Body of pancreas (tissue), 4 donors: ENCODE measurements at regions not wholly inside any gene's neighbourhood (a gene's known extent, or its start where the extent isn't known, plus 50 kb on each side); places are given as distances from the start of the nearest gene placed in this dataset.
"Not testable (repeated sequence)": the region's sequence is repeated elsewhere in the genome, so short reads cannot be mapped to it uniquely, and the experiment has no call there.

Source experiments
- ATAC-seq: fragments of 150-250 bp; one replicate; pipeline ENCODE4 v1.9.1; 2016
- DNase-seq, 4 donors: peaks; one replicate each; pipeline ENCODE4 v3.0.0-alpha.2; 2019
- H3K27ac ChIP-seq, 4 donors: fragments of 200-600 bp; sonication (generic); 1 replicate in 3 of 4; 2 replicates in 1 of 4; pipeline versions ENCODE4 v1.5.1 to v1.6.1; 2016 to 2019; ENCODE audit warnings: mild to moderate bottlenecking in 1 of 4, mixed read lengths in 1 of 4, moderate library complexity in 1 of 4
- H3K27me3 ChIP-seq, 2 donors: fragments of 200-600 bp; sonication (generic); one replicate each; pipeline ENCODE4 v1.6.0; 2016; ENCODE audit warnings: mild to moderate bottlenecking in 1 of 2
- H3K36me3 ChIP-seq, 2 donors: fragments of 200-600 bp; sonication (generic); replicated peaks in 1 of 2; 2 replicates each; pipeline ENCODE4 v1.5.1; 2016; ENCODE audit warnings: low read depth in 2 of 2; ENCODE audit not compliant: insufficient read depth in 1 of 2
- H3K4me1 ChIP-seq: fragments of 200-600 bp; sonication (generic); one replicate; pipeline ENCODE4 v1.6.0; 2016
- H3K4me3 ChIP-seq, 2 donors: fragments of 200-600 bp; sonication (generic); 1 replicate in 1 of 2; 2 replicates in 1 of 2; pipeline ENCODE4 v1.5.1; 2016 to 2019
- H3K9me3 ChIP-seq, 3 donors: fragments of 200-600 bp; sonication (generic); 1 replicate in 2 of 3; 2 replicates in 1 of 3; pipeline ENCODE4 v1.5.1; 2016
- CTCF ChIP-seq, 7 experiments: fragments of 450-650 bp in 4 of 7; fragments of 200-600 bp in 3 of 7; sonication (generic) in 3 of 7; IDR thresholded peaks; one replicate each; pipeline ENCODE4 v1.5.1; 2016 to 2019; ENCODE audit warnings: antibody characterized with exemption in 7 of 7
- POLR2A ChIP-seq, 3 donors: fragments of 450-650 bp; IDR thresholded peaks; one replicate each; pipeline ENCODE4 v1.6.1; 2016; ENCODE audit warnings: antibody characterized with exemption in 3 of 3, mild to moderate bottlenecking in 2 of 3
- WGBS, 2 donors: methylation state at CpG; one replicate each; pipeline ENCODE4 v1.1.5; 2017; 5-methylcytosine and 5-hydroxymethylcytosine counted together
- intact Hi-C: fragments of 100-400 bp; cut with DNase I; formaldehyde crosslinking; loops from one replicate; pipeline ENCODE4 v1.15.1; 2023

DNA sequence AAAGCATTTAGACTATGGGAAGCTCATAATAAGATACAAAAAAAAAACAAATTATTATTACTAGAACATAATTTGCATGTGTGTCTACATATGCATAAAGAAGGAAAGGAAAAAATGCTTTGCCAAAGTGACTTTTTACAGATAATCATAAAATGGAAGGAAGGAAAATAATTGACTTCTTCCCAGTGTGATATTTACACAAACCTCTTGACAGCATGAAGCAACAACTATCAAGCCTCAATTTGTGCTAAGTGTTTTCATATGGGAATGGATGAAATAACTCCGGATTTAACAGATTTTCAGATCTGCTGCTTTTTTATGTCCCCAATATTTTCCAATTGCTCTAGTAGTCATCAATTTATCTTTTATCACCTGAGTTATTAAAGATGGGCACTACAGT is 275.9 kb upstream of the REG3G start:
- Histone ChIP-seq H3K36me3 (no peaks in the 10 kb centered on the region), H3K9me3 (no peaks in the 10 kb centered on the region), H3K27ac (no peak overlapping the region), H3K27me3 (no peaks in the 10 kb centered on the region), H3K4me3 (no peak overlapping the region), H3K4me1 (peaks cover 14% of the 10 kb centered on the region)
- ATAC-seq: no peak
- DNase-seq: no peak
- no peak for TF ChIP-seq POLR2A (IDR thresholded peaks at IDR 0.05)
- intact Hi-C loops: no loop called here
- 0 to 38% methylated on average over 1 of the region's 1 CpG for WGBS, 2 donors

GRCh38 chr2:78750219-78750618 is 275.3 kb upstream of the REG3G start:
- 12 to 17% methylated on average over 2 of the region's 2 CpGs for WGBS, 2 donors
- H3K27ac ChIP-seq: no peak overlapping the region
- no peak for TF ChIP-seq POLR2A (IDR thresholded peaks at IDR 0.05)
- H3K4me1 ChIP-seq: peaks cover 14% of the 10 kb centered on the region
- H3K9me3 ChIP-seq: no peaks in the 10 kb centered on the region
- intact Hi-C loops: no loop called here
- no peak overlapping the region for H3K4me3 ChIP-seq
- no peak for ATAC-seq
- H3K27me3 ChIP-seq: no peaks in the 10 kb centered on the region
- H3K36me3 ChIP-seq: no peaks in the 10 kb centered on the region
- no peak for DNase-seq

- Histone ChIP-seq H3K36me3 (no peaks in the 10 kb centered on the region), H3K4me3 (no peak overlapping the region), H3K9me3 (no peaks in the 10 kb centered on the region), H3K4me1 (peaks cover 14% of the 10 kb centered on the region), H3K27ac (no peak overlapping the region), H3K27me3 (no peaks in the 10 kb centered on the region)
- no peak for DNase-seq
- ATAC-seq: no peak
- 88 to 92% methylated on average over 6 of the region's 6 CpGs for WGBS, 2 donors
- TF ChIP-seq POLR2A (IDR thresholded peaks at IDR 0.05) (no peak), CTCF (IDR thresholded peaks at IDR 0.05) (no peak)
- intact Hi-C loops: no loop called here
These were observed 270.6 kb upstream of the REG3G start for GRCh38 chr2:78754930-78755329.

GRCh38 chr2:78757191-78757590 is 268.3 kb upstream of the REG3G start:
- ATAC-seq: no peak
- H3K27me3 ChIP-seq: no peaks in the 10 kb centered on the region
- WGBS, 2 donors: 25 to 58% methylated on average over 1 of the region's 1 CpG
- H3K4me1 ChIP-seq: no peaks in the 10 kb centered on the region
- intact Hi-C loops: no loop called here
- no peak for DNase-seq
- no peaks in the 10 kb centered on the region for H3K36me3 ChIP-seq
- H3K27ac ChIP-seq: no peak overlapping the region
- no peak overlapping the region for H3K4me3 ChIP-seq
- H3K9me3 ChIP-seq: peaks cover 0 to 8% (median 0%) of the 10 kb centered on the region in 3 donors
- TF ChIP-seq CTCF (IDR thresholded peaks at IDR 0.05): no peak
- TF ChIP-seq POLR2A (IDR thresholded peaks at IDR 0.05): no peak

GRCh38 chr2:78757640-78758039 is 267.9 kb upstream of the REG3G start:
- Histone ChIP-seq H3K9me3 (peaks cover 0 to 8% (median 0%) of the 10 kb centered on the region in 3 donors), H3K4me1 (no peaks in the 10 kb centered on the region), H3K4me3 (no peak overlapping the region), H3K27ac (no peak overlapping the region), H3K27me3 (no peaks in the 10 kb centered on the region), H3K36me3 (no peaks in the 10 kb centered on the region)
- WGBS, 2 donors: 70 to 100% methylated on average over 1 of the region's 1 CpG
- ATAC-seq: no peak
- no peak for DNase-seq
- intact Hi-C loops: no loop called here
- no peak for TF ChIP-seq CTCF (IDR thresholded peaks at IDR 0.05)

- H3K4me3 ChIP-seq, intact Hi-C loops, H3K27ac ChIP-seq, H3K4me1 ChIP-seq, H3K27me3 ChIP-seq, ATAC-seq, DNase-seq, H3K36me3 ChIP-seq, H3K9me3 ChIP-seq: not testable (repeated sequence)
- 84 to 95% methylated on average over 7 of the region's 7 CpGs for WGBS, 2 donors
These were observed 266.7 kb upstream of the REG3G start for GRCh38 chr2:78758765-78759164.
